ENCODE measurements at regions not wholly inside any gene's neighbourhood (a gene's known extent, or its start where the extent isn't known, plus 50 kb on each side); places are given as distances from the start of the nearest gene placed in this dataset.

- DNase-seq (ENCODE audit: low read depth in 2 of 2): no peak
Measured at GRCh38 chr5:167466992-167467391, 824.5 kb upstream of the WWC1 start.

- DNase-seq (ENCODE audit: low read depth in 2 of 2): no peak
Measured at GRCh38 chr5:167472566-167473108, 818.8 kb upstream of the WWC1 start.

DNA sequence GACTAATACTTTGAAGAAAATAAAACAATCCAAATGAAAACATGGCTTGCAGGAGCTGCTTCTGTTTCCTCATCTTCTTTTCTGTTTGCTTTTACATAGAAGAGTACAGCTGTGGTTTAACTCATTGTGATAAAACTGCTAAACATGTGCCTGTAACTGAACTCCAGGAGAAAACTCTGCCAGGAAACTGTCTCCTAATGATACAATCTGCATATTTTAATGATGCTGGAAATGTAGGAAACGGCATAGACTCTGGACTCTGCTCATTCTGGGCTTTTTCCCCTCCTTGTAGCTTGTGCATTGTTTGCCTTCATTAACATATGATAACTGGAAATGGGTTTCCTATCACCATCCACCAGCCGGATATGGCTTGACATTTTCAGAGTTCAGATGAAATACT lies 813.3 kb upstream of the WWC1 start:
- DNase-seq (ENCODE audit: low read depth in 2 of 2): no peak

DNA sequence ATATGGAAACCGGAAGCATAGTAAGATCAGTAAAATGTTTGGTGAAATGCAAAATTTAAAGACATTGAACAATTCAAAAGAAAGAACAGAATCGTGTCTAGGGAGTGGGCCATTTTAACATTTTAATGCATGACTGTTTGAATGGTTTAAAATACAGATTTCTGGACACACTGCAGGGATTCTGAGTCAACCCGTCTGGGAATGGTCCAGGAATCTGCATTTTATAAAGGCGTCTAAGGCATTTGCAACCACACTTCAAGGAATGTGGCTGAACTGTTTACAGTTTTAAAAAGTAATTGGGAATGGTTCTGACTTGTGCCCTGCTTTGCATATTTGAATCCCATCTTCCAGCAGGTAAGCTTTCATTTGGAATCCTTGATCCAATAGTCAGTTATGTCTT lies 811.7 kb upstream of the WWC1 start:
- DNase-seq (ENCODE audit: low read depth in 2 of 2): no peak

GRCh38 chr5:167481345-167481744 lies 810.1 kb upstream of the WWC1 start:
- no peak for DNase-seq (ENCODE audit: low read depth in 2 of 2)

- no peak for DNase-seq (ENCODE audit: low read depth in 2 of 2)
Measured at GRCh38 chr5:167482555-167482954, 808.9 kb upstream of the WWC1 start.

DNA sequence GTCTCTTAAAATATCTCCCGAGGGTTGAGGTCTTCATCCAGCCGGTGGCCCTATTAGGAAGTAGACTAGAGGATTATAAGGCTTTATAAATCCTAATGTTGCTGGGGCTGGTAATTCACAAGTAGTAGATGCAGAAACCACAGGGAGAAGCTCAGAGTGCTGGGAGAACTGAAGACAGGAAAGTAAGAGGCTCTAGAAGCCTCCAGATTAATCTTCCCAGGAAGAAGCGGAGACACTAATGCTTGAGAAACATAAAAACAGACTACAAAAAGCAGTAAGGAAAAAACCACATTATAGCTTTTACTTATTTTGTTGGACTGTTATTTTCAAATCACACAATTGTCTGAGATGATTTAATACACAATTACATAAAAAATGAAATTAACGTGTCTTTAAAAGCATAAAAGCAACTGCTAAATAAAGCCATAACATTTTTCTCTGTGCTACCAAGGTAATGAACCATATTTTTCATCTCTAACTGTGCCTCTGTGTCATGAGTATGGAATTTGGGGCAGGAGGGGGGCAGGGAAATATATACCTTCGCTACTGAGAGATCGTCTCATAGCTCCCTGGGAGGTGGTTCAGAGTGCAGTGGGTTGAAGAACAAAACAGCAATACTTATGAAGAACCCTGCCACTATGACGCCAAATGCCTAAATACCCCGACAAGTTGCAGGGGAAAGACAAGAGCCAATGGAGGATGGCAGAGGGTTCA lies 806.2 kb upstream of the WWC1 start:
- no peak for DNase-seq (ENCODE audit: low read depth in 2 of 2)

GRCh38 chr5:167488371-167488770 lies 803.1 kb upstream of the WWC1 start:
- DNase-seq (ENCODE audit: low read depth in 2 of 2): no peak

- DNase-seq (ENCODE audit: low read depth in 2 of 2): no peak
Measured at GRCh38 chr5:167489202-167489601, 802.2 kb upstream of the WWC1 start.

GRCh38 chr5:167503926-167504720 lies 787.3 kb upstream of the WWC1 start:
- DNase-seq (ENCODE audit: low read depth in 2 of 2): no peak

DNA sequence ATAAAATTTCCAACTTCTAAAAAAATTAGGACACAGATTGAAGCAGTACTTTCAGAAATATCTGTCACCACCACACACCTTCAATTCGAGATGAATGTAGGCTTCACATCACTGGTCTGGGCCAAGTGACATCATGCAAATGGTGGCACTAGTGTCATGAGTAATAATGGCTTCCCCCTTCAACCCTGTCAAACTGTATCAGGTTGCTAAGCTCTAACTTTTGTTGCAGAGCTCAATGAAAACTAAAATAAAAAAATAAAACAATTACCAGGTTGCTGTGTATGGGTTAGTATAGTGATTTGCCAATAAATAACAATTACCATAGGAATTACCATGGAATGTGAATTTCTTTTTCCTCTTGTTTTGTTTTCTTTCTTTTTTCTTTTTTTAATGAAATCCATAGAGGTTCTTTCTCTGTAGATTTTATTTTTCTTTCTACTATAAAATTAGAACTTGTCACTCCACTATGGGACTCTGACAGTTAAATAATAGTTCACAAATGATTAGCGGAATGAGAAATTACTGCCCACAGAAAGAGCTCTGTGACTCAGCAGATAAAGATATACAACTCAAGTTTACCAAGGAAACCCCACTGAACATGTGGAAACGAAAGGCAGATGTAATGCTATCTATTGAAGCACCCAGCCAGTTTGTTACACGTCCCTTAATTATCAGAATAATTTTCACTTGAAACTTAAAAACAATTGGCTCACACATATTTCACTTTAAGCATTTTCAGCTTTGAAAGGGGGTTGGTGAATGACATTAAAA lies 783.8 kb upstream of the WWC1 start:
- DNase-seq (ENCODE audit: low read depth in 2 of 2): no peak

GRCh38 chr5:167509076-167509475 lies 782.4 kb upstream of the WWC1 start:
- no peak for DNase-seq (ENCODE audit: low read depth in 2 of 2)

DNA sequence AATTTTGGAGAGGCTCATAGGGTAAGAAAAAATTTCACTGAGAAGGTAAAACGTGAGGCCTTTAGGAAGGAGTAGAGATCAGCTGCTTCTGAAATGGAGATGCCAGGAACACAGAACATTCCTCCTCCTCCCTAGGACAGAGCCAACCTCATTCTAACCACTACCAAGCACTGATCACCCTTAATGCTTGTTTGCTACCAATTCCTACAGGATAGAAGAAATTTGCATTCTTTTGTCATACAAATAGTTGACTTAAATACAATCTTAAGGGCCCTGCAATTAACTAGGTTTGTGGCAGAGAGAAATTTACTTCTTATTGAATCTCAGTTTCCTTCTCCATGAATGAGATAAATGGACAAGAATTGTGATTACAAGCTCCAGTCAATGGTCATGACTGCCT lies 780.2 kb upstream of the WWC1 start:
- no peak for DNase-seq (ENCODE audit: low read depth in 2 of 2)

DNA sequence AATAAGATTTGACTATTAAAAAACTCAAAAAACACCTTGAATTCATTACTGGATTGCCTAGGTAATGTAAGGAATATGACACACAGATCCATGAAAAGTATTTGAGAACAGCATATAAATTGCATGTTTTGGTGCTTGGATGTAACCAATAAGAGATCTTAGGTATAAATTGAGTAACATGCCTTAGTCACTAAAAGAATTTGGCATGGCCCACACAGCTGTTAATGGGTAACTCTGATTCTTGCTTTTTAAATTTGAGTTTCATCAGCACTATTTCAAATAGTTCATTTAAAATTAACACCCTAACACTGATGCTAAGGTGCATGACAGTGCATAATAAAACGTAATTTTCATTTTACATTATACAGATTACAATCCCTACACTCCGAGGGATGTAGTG lies 779.3 kb upstream of the WWC1 start:
- no peak for DNase-seq (ENCODE audit: low read depth in 2 of 2)

GRCh38 chr5:167513381-167513780 lies 778.1 kb upstream of the WWC1 start:
- DNase-seq (ENCODE audit: low read depth in 2 of 2): no peak

GRCh38 chr5:167514461-167514860 lies 777.0 kb upstream of the WWC1 start:
- no peak for DNase-seq (ENCODE audit: low read depth in 2 of 2)

GRCh38 chr5:167525004-167525403 lies 766.4 kb upstream of the WWC1 start:
- DNase-seq (ENCODE audit: low read depth in 2 of 2): no peak

DNA sequence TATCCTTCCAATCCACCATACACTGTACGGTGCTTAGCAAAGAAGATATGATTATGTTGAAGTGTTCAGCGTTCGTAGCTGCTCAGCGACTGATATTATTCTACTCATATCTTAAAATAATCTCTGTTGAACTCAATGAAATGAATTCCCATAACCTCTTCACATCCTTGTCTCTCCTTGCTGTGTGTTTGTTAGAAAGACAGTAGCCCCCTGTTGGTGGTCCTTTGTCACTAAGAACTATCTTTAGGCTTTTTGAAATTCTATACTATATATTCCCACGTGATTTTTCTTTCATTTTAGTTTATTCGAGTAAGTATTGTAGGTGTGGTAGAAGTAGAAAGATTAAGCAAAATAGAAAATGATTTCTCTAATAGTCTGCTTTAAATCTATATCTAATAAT lies 762.8 kb upstream of the WWC1 start:
- no peak for DNase-seq (ENCODE audit: low read depth in 2 of 2)

GRCh38 chr5:167530548-167530947 lies 760.9 kb upstream of the WWC1 start:
- no peak for DNase-seq (ENCODE audit: low read depth in 2 of 2)

DNA sequence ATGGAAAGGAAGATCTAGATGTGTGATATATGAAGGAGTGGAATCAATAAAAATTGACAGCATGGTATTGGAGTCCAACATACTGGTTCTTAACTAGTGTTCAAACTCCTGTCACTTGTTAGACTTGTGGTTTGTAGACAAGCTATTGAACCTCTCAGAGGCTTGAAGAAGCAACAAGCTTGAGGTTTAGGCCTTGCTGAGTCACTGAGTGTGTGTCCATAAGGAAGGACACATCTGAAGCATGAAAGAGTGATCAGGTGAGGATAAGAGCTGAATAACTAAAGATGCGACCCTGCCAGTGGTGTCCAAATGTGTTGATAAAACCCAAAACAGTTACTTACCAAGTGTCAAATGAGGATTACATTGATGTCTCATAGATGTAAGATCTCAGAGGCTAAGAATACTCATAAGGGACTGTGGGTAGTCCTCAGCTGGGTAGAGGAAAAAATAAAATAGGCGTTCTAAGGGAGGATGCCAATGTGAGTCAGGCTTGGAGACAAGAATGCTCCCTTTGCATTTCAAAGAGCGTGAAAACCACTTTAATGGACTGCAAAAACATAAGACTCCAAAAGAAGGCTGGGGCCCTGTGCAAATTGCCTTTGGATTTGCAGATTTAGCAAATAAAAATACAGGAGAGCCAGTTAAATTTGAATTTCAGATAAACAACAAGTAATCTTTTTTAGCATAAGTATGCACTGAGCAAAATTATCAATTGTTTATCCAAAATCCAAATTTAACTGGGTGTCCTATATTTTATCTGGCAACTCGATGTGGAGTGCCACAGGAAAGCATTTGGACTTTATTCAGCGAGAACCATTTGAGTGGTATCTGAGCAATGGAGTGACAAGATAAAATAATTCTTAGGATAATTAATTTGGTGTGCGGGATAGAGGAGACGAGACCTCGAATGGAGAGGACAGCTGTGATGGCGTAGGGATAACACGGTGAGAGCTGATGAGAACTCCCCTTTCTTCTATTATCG lies 757.3 kb upstream of the WWC1 start:
- no peak for DNase-seq (ENCODE audit: low read depth in 2 of 2)

DNA sequence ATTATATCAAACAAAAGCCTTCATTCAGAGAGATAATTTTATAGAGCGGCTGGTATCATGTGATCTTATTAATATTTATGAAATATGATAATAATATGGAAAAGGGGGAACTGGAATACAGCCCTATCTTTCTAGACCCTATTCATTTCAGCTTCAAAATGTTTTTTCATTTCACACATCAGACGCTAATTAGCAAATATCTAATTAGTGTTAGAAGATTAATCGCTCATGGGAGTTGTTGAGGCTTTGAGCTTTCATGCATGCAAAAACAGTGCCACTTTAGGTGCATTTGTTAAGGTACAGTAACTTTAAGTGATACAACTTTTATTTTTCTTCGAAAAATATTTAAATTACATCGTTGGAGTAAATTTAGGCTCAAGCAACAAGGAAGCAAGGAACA lies 751.7 kb upstream of the WWC1 start:
- no peak for DNase-seq (ENCODE audit: low read depth in 2 of 2)

Data from activated CD8-positive, alpha-beta memory T cell treated with anti-CD3 and anti-CD28 coated beads for 4 hours (primary cell).